ENCODE measurements at regions not wholly inside any gene's neighbourhood (a gene's known extent, or its start where the extent isn't known, plus 50 kb on each side); places are given as distances from the start of the nearest gene placed in this dataset.

GRCh38 chr12:92649511-92650227 is 53.1 kb upstream of the PLEKHG7 start:
- ChIA-PET SMC1A (ENCODE audit: uncharacterized antibody, unreplicated experiment) (interaction anchor here (0.8 to 3.3 kb wide), 22 partner anchors 9 to 1271 kb away, joined by 3 to 38 read pairs (median 4); no protein-coding TSS in a partner anchor), CTCF (interaction anchor here (0.7 to 4.8 kb wide), 28 partner anchors 9 to 1453 kb away, joined by 3 to 43 read pairs (median 3); no protein-coding TSS in a partner anchor), RAD21 (ENCODE audit: unreplicated experiment) (interaction anchor here (0.7 to 7.2 kb wide), 17 partner anchors 14 to 1452 kb away, joined by 3 to 31 read pairs (median 3); partner anchors contain the start of gene BTG1), POLR2A (interaction anchor here (1.3 kb wide), 1 partner anchor 17 kb away, joined by 3 read pairs; no protein-coding TSS in a partner anchor)
- DNase-seq (ENCODE audit: low read depth, low spot score) = peak; percentile 67
- intact Hi-C loops (cut with micrococcal nuclease; ENCODE audit: unreplicated experiment) = loop anchor here (1.0 to 5.0 kb wide), 8 partner anchors 75 to 1287 kb away; no protein-coding TSS in a partner anchor
- no peaks in the 10 kb centered on the region for H3K79me2 ChIP-seq (ENCODE audit: control insufficient read depth, insufficient read depth, low read length)
- H3K27me3 ChIP-seq (replicated peaks in 1 of 2; ENCODE audit: control insufficient read depth in 2 of 2, insufficient read depth in 2 of 2, low read length in 1 of 2) = no peaks in the 10 kb centered on the region
- no peaks in the 10 kb centered on the region for H3K36me3 ChIP-seq (ENCODE audit: control insufficient read depth in 2 of 2, insufficient read depth in 2 of 2, low read length in 1 of 2)
- no peaks in the 10 kb centered on the region for H3K4me1 ChIP-seq (ENCODE audit: control insufficient read depth, insufficient read depth, low read length)
- no peak overlapping the region for H3K27ac ChIP-seq (ENCODE audit: control insufficient read depth, insufficient read depth)
- no peak overlapping the region for H3K4me3 ChIP-seq
- in situ Hi-C loops (cut with MboI) = loop anchor here (5.0 to 25.0 kb wide), 3 partner anchors 77 to 1262 kb away; no protein-coding TSS in a partner anchor
- WGBS (ENCODE audit: insufficient coverage, insufficient replicate concordance, low lambda C conversion rate, missing lambda C conversion rate) = 49% methylated on average over 11 of the region's 11 CpGs
- H3K4me2 ChIP-seq (ENCODE audit: control insufficient read depth, insufficient read depth) = no peak overlapping the region
- H2AFZ ChIP-seq (ENCODE audit: control insufficient read depth, low read depth, low read length) = peak overlapping the region; percentile 75
- no peaks in the 10 kb centered on the region for H3K9me3 ChIP-seq (replicated peaks; ENCODE audit: control insufficient read depth, insufficient read depth, low read length)
- H3K9ac ChIP-seq (ENCODE audit: control insufficient read depth, insufficient read depth, low read length) = no peak overlapping the region
- peak; percentile 99 for FAIRE-seq
- BruUV-seq (replicated peaks) = no TSS peak
- ATAC-seq = peak; percentile 98
- no peaks in the 10 kb centered on the region for H4K20me1 ChIP-seq (ENCODE audit: control insufficient read depth, insufficient read depth)
- TF ChIP-seq NBN (IDR thresholded peaks at IDR 0.05) (0 out of 2 replicates have a peak, but pooled peaks have one; percentile 41), RB1 (IDR thresholded peaks at IDR 0.05; ENCODE audit: borderline replicate concordance) (peak; percentile 74; the same call in 1 of the 2 replicates), CREM (IDR thresholded peaks at IDR 0.05; ENCODE audit: low read depth) (no peak), RELA (IDR thresholded peaks at IDR 0.05; ENCODE audit: borderline replicate concordance, partially characterized antibody) (peak; percentile 16), EP300 (IDR thresholded peaks at IDR 0.05; ENCODE audit: borderline replicate concordance in 1 of 2, control insufficient read depth in 1 of 2, low read depth in 2 of 2, low read length in 2 of 2) (no peak), SMC3 (IDR thresholded peaks at IDR 0.05; ENCODE audit: borderline replicate concordance, low read length) (peak; percentile 93), RAD21 (IDR thresholded peaks at IDR 0.05; ENCODE audit: insufficient read depth, low read depth, low read length) (peak; percentile 96), IKZF2 (IDR thresholded peaks at IDR 0.05) (0 out of 4 replicates have a peak, but pooled peaks of 1 of the 2 experiments have one; percentile 13), FOS (IDR thresholded peaks at IDR 0.05; ENCODE audit: borderline replicate concordance, extremely low read depth, insufficient read length) (no peak), ZNF592 (IDR thresholded peaks at IDR 0.05) (no peak), YY1 (IDR thresholded peaks at IDR 0.05; ENCODE audit: low read depth, low read length) (peak; percentile 65), NRF1 (conservative IDR thresholded peaks at IDR 0.05; ENCODE audit: low read depth, low read length) (no peak), NR2C1 (IDR thresholded peaks at IDR 0.05) (no peak), MLLT1 (IDR thresholded peaks at IDR 0.05) (0 out of 2 replicates have a peak, but pooled peaks have one; percentile 21), ATF7 (IDR thresholded peaks at IDR 0.05; ENCODE audit: low read depth) (0 out of 2 replicates have a peak, but pooled peaks have one; percentile 49), CBX5 (IDR thresholded peaks at IDR 0.05; ENCODE audit: low read depth) (peak; percentile 29; the same call in 1 of the 2 replicates), ZSCAN29 (IDR thresholded peaks at IDR 0.05) (0 out of 2 replicates have a peak, but pooled peaks have one; percentile 8), SIX5 (IDR thresholded peaks at IDR 0.05; ENCODE audit: low read depth, low read length, severe bottlenecking) (no peak), KLF5 (IDR thresholded peaks at IDR 0.05; ENCODE audit: partially characterized antibody) (no peak)

Measured in GM12878 (cell line).